IMR-90 (cell line): ENCODE measurements at regions not wholly inside any gene's neighbourhood (a gene's known extent, or its start where the extent isn't known, plus 50 kb on each side); places are given as distances from the start of the nearest gene placed in this dataset.

Source experiments
- BHLHE40 ChIP-seq: fragments of 150-350 bp; IDR thresholded peaks from 2 replicates; pipeline ENCODE4 v1.6.1; 2016; ENCODE audit warnings: mild to moderate bottlenecking, low read depth, low read length
- CEBPB ChIP-seq: IDR thresholded peaks from 2 replicates; pipeline ENCODE4 v1.6.1; 2012; ENCODE audit warnings: low read depth, low read length, improper control_type of control experiment
- CTCF ChIP-seq: conservative IDR thresholded peaks from 2 replicates; pipeline ENCODE4 v1.5.1; 2012; ENCODE audit warnings: mild to moderate bottlenecking, low read depth, low read length, improper control_type of control experiment
- ELK1 ChIP-seq: fragments of 150-350 bp; IDR thresholded peaks from 2 replicates; pipeline ENCODE4 v1.6.1; 2016; ENCODE audit warnings: low read depth, mild to moderate bottlenecking, low read length, moderate library complexity, borderline replicate concordance
- FOS ChIP-seq: fragments of 150-350 bp; IDR thresholded peaks from 2 replicates; pipeline ENCODE4 v1.6.1; 2016; ENCODE audit warnings: low read depth, low read length
- MXI1 ChIP-seq: IDR thresholded peaks from 2 replicates; pipeline ENCODE4 v1.6.1; 2012; ENCODE audit warnings: low read depth, mild to moderate bottlenecking, low read length, moderate library complexity, borderline replicate concordance
- POLR2A ChIP-seq: IDR thresholded peaks from 2 replicates; pipeline ENCODE4 v1.6.1; 2012; ENCODE audit warnings: mild to moderate bottlenecking, low read depth, low read length
- RAD21 ChIP-seq: IDR thresholded peaks from 2 replicates; pipeline ENCODE4 v1.6.1; 2012; ENCODE audit warnings: low read length, improper control_type of control experiment
- RFX5 ChIP-seq: IDR thresholded peaks from 2 replicates; pipeline ENCODE4 v1.8.0; 2012; ENCODE audit warnings: low read depth, mild to moderate bottlenecking, low read length, moderate library complexity
- SMC3 ChIP-seq: fragments of 150-350 bp; IDR thresholded peaks from 2 replicates; pipeline ENCODE4 v1.6.1; 2016; ENCODE audit warnings: low read depth, mild to moderate bottlenecking, antibody characterized with exemption, low read length, moderate library complexity
- USF2 ChIP-seq: fragments of 150-350 bp; IDR thresholded peaks from 2 replicates; pipeline ENCODE4 v1.6.1; 2017; ENCODE audit warnings: mild to moderate bottlenecking, antibody characterized with exemption, low read length, low read depth

GRCh38 chr14:104521816-104522745, 57.5 kb upstream of the C14orf180 start:
- no peak for TF ChIP-seq POLR2A
- TF ChIP-seq CTCF = no peak
- no peak for TF ChIP-seq RFX5
- TF ChIP-seq MXI1 = no peak
- TF ChIP-seq USF2 = no peak
- no peak for TF ChIP-seq ELK1
- TF ChIP-seq FOS = no peak
- TF ChIP-seq SMC3 = no peak
- TF ChIP-seq BHLHE40 = no peak
- TF ChIP-seq RAD21 = no peak
- TF ChIP-seq CEBPB = no peak
